AG09309 (cell line): ENCODE measurements at regions not wholly inside any gene's neighbourhood (a gene's known extent, or its start where the extent isn't known, plus 50 kb on each side); places are given as distances from the start of the nearest gene placed in this dataset.

Source experiments
- DNase-seq: peaks from one replicate; pipeline ENCODE4 v3.0.0-alpha.2; 2010; ENCODE audit warnings: low read depth
- H3K4me3 ChIP-seq: 2 replicates; pipeline ENCODE4 v1.5.1; 2011; ENCODE audit warnings: mild to moderate bottlenecking, low read depth, low read length, moderate library complexity; ENCODE audit not compliant: control insufficient read depth
- CTCF ChIP-seq: IDR thresholded peaks from 2 replicates; pipeline ENCODE4 v1.5.1; 2011; ENCODE audit warnings: mild to moderate bottlenecking, low read depth, low read length, inconsistent platforms; ENCODE audit not compliant: insufficient read depth, control insufficient read depth; ENCODE audit errors: missing control alignments

- DNase-seq, result no peak
- no peak for TF ChIP-seq CTCF
Measured at GRCh38 chr12:24116548-24116947, 167.1 kb upstream of the SOX5 start.

GRCh38 chr12:24113701-24114100, 164.2 kb upstream of the SOX5 start:
- TF ChIP-seq CTCF, result no peak
- no peak overlapping the region for H3K4me3 ChIP-seq
- DNase-seq, result no peak

More at GRCh38 chr12:24116548-24116947, 167.1 kb upstream of the SOX5 start:
- no peak overlapping the region for H3K4me3 ChIP-seq

GRCh38 chr12:24111616-24112015, 162.1 kb upstream of the SOX5 start:
- H3K4me3 ChIP-seq, result no peak overlapping the region
- DNase-seq, result no peak
- no peak for TF ChIP-seq CTCF

- TF ChIP-seq CTCF, result no peak
- no peak overlapping the region for H3K4me3 ChIP-seq
- DNase-seq, result no peak
Measured at GRCh38 chr12:24111086-24111485, 161.6 kb upstream of the SOX5 start.

- peak; percentile 36 for TF ChIP-seq CTCF
- no peak overlapping the region for H3K4me3 ChIP-seq
- no peak for DNase-seq
Measured at GRCh38 chr12:24109381-24110039, 160.0 kb upstream of the SOX5 start.

GRCh38 chr12:24102676-24103075, 153.2 kb upstream of the SOX5 start:
- no peak for TF ChIP-seq CTCF
- H3K4me3 ChIP-seq, result no peak overlapping the region
- no peak for DNase-seq
